Suprapubic skin (tissue), 4 donors: ENCODE measurements at regions not wholly inside any gene's neighbourhood (a gene's known extent, or its start where the extent isn't known, plus 50 kb on each side); places are given as distances from the start of the nearest gene placed in this dataset.

Experiments used
- EP300 ChIP-seq: sonication (generic); formaldehyde crosslinking; IDR thresholded peaks from one replicate; pipeline ENCODE4 v1.6.1; 2017; ENCODE audit warnings: antibody characterized with exemption
- POLR2A ChIP-seq, 2 donors: fragments of 450-650 bp; IDR thresholded peaks; one replicate each; pipeline ENCODE4 v1.6.1; 2017; ENCODE audit warnings: antibody characterized with exemption in 2 of 2, mild to moderate bottlenecking in 2 of 2, moderate library complexity in 2 of 2
- POLR2AphosphoS5 ChIP-seq, 3 donors: sonication (generic); formaldehyde crosslinking; IDR thresholded peaks; one replicate each; pipeline ENCODE4 v1.6.1; 2017; ENCODE audit warnings: antibody characterized with exemption in 3 of 3
- TF ChIP-seq, protein P1 (sequence below), 2 donors: fragments of 200-600 bp in 1 of 2; fragments of 450-650 bp in 1 of 2; sonication (generic) in 1 of 2; IDR thresholded peaks; one replicate each; pipeline ENCODE4 v1.5.1; 2016 to 2019; ENCODE audit warnings: antibody characterized with exemption in 2 of 2, mild to moderate bottlenecking in 1 of 2, moderate library complexity in 1 of 2

DNA sequence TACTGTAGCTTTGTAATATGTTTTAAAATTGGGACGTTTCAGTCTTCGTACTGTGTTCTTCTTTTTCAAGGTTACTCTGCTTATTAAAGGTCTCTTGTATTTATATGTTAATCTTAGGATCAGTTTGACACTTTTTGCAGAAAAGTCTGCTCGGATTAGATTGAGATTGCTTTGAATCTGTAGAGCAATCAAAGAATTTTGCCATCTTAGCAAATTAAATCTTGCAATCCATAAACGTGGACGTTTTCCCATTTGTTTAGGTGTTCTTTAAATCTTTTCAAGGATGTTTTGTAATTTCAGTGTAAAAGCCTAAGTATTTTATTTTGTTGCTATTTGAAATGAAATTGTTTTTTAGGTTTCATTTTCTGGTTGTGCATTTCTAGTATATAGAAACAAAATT lies 78.0 kb upstream of the GTSF1L start:
- TF ChIP-seq POLR2A (IDR thresholded peaks at IDR 0.05) (no peak), POLR2AphosphoS5 (IDR thresholded peaks at IDR 0.05) (no peak), EP300 (no peak)
- TF ChIP-seq, protein P1, sequence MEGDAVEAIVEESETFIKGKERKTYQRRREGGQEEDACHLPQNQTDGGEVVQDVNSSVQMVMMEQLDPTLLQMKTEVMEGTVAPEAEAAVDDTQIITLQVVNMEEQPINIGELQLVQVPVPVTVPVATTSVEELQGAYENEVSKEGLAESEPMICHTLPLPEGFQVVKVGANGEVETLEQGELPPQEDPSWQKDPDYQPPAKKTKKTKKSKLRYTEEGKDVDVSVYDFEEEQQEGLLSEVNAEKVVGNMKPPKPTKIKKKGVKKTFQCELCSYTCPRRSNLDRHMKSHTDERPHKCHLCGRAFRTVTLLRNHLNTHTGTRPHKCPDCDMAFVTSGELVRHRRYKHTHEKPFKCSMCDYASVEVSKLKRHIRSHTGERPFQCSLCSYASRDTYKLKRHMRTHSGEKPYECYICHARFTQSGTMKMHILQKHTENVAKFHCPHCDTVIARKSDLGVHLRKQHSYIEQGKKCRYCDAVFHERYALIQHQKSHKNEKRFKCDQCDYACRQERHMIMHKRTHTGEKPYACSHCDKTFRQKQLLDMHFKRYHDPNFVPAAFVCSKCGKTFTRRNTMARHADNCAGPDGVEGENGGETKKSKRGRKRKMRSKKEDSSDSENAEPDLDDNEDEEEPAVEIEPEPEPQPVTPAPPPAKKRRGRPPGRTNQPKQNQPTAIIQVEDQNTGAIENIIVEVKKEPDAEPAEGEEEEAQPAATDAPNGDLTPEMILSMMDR (IDR thresholded peaks at IDR 0.05), result no peak
